ENCODE measurements at regions not wholly inside any gene's neighbourhood (a gene's known extent, or its start where the extent isn't known, plus 50 kb on each side); places are given as distances from the start of the nearest gene placed in this dataset.

DNA sequence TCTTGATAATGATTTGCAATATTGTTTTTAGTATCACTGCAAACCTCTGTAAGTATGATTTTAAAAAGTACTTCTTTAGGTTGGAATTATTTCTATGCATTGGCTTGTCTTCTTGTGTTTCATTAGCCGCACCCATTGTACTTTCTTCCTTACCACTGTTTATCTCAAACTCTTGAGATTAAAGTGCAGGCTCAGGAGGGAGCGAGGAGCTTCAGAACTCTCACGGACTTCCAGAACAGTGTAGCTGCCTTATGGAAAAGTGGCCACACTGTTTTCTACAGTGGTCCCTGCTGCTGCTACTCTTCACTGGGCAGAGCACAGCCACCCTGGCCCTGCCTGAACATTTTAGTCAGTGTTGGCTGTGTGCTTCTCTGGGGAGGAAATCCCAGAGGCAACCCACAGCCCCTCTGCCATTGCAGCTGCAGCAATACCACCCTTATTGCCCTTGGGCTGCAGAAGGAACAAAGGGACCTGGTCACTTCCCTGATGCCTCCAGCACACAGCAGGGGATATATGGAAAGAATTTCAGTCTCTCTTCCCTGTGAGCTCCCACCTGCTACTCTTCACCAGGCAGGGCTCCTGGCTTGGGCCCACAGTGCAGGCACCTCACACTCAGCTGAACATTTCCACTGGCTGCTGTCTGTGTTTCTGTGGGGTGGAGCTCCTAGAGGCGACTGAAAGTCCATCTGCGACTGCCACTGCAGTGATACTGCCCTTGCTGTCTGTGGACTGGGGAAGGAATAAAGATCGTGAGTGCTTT lies 91.7 kb upstream of the MAP3K4 start:
- DNase-seq (ENCODE audit: low read depth) = no peak

GRCh38 chr6:160911949-160912348 lies 79.6 kb upstream of the MAP3K4 start:
- DNase-seq (ENCODE audit: low read depth) = no peak

GRCh38 chr6:160912411-160912810 lies 79.2 kb upstream of the MAP3K4 start:
- DNase-seq (ENCODE audit: low read depth) = no peak

DNA sequence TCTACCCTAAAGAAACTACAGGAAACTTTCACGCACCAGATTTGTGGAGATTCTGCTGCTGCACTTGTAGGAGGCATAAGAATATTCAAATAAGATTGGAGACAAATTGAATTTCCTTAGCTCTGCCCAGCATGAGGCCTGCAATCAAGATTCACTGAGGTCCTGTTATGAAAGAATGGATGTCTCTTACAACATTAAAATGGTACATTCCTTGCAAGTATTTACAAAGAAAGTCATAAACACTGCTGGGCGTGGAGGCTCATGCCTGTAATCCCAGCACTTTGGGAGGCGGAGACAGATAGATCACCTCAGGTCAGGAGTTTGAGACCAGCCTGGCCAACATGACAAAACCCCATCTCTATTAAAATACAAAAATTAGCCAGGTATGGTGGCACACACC lies 74.0 kb upstream of the MAP3K4 start:
- no peak for DNase-seq (ENCODE audit: low read depth)

GRCh38 chr6:160919723-160920440 lies 71.7 kb upstream of the MAP3K4 start:
- peak; percentile 88 for DNase-seq (ENCODE audit: low read depth)

DNA sequence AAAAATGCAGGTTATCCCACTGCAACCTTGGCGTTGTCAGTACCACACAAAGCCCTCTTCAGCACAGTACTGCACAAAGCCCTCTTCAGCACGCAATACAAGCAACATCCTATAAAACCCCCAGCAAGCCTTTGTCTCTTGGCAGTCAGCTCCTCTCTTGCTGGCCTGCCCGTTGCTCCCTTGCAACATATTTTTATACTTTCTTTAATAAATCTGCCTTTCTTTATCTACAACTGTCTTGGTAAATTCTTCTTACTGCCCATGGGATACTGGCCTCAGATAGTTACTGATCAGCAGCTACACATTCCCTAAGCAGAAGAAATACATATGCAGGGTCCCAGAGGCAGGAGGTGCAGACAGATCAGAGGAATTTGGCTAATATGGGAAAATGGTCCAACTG lies 70.5 kb upstream of the MAP3K4 start:
- DNase-seq (ENCODE audit: low read depth) = no peak

GRCh38 chr6:160926281-160927276 lies 65.0 kb upstream of the MAP3K4 start:
- no peak for DNase-seq (ENCODE audit: low read depth)

GRCh38 chr6:160927416-160927815 lies 64.2 kb upstream of the MAP3K4 start:
- DNase-seq (ENCODE audit: low read depth) = no peak

GRCh38 chr6:160929361-160929760 lies 62.2 kb upstream of the MAP3K4 start:
- DNase-seq (ENCODE audit: low read depth) = no peak

GRCh38 chr6:160929831-160930230 lies 61.7 kb upstream of the MAP3K4 start:
- no peak for DNase-seq (ENCODE audit: low read depth)

GRCh38 chr6:160930547-160931377 lies 60.8 kb upstream of the MAP3K4 start:
- peak; percentile 58 for DNase-seq (ENCODE audit: low read depth)

GRCh38 chr6:160931378-160932310 lies 59.9 kb upstream of the MAP3K4 start:
- no peak for DNase-seq (ENCODE audit: low read depth)

- no peak for DNase-seq (ENCODE audit: low read depth)
Observed at GRCh38 chr6:160933256-160933655, 58.3 kb upstream of the MAP3K4 start.

- DNase-seq (ENCODE audit: low read depth) = no peak
Observed at GRCh38 chr6:160934157-160934556, 57.4 kb upstream of the MAP3K4 start.

- DNase-seq (ENCODE audit: low read depth) = no peak
Observed at GRCh38 chr6:160940197-160940596, 51.4 kb upstream of the MAP3K4 start.
